ENCODE measurements at regions not wholly inside any gene's neighbourhood (a gene's known extent, or its start where the extent isn't known, plus 50 kb on each side); places are given as distances from the start of the nearest gene placed in this dataset.

- TF ChIP-seq MAX (IDR thresholded peaks at IDR 0.05; ENCODE audit: insufficient read depth, insufficient read length) (no peak), CTCF (IDR thresholded peaks at IDR 0.05; ENCODE audit: extremely low read depth in 1 of 2, insufficient read depth in 1 of 2, low read depth in 1 of 2, low read length in 2 of 2) (no peak), POLR2AphosphoS5 (IDR thresholded peaks at IDR 0.05; ENCODE audit: insufficient read depth, low read depth, low read length) (no peak), EZH2 (IDR thresholded peaks at IDR 0.05; ENCODE audit: borderline replicate concordance, low read depth, low read length, severe bottlenecking) (no peak), POLR2A (IDR thresholded peaks at IDR 0.05; ENCODE audit: low read depth, low read length) (no peak), FOS (IDR thresholded peaks at IDR 0.05; ENCODE audit: borderline replicate concordance, insufficient read depth, low read length) (no peak), JUN (IDR thresholded peaks at IDR 0.05; ENCODE audit: borderline replicate concordance, insufficient read depth, insufficient read length, low read depth) (no peak), MYC (IDR thresholded peaks at IDR 0.05; ENCODE audit: low read depth, low read length) (no peak), GATA2 (IDR thresholded peaks at IDR 0.05; ENCODE audit: insufficient read depth, insufficient read length, low read depth, low read length) (no peak)
Observed at GRCh38 chr4:112735474-112735951, 98.6 kb downstream of the LARP7 start.
